Activated naive CD8-positive, alpha-beta T cell treated with anti-CD3 and anti-CD28 coated beads for 36 hours (primary cell): ENCODE measurements at regions not wholly inside any gene's neighbourhood (a gene's known extent, or its start where the extent isn't known, plus 50 kb on each side); places are given as distances from the start of the nearest gene placed in this dataset.

Source experiments
- DNase-seq: peaks from one replicate; pipeline ENCODE4 v3.0.0; 2021
- H3K27ac Mint-ChIP-seq: one replicate; pipeline ENCODE4 v1.8.0; 2022; ENCODE audit warnings: mild to moderate bottlenecking, moderate library complexity, mixed read lengths
- H3K27me3 Mint-ChIP-seq: one replicate; pipeline ENCODE4 v1.8.0; 2022; ENCODE audit warnings: mild to moderate bottlenecking, mixed read lengths
- H3K36me3 Mint-ChIP-seq: one replicate; pipeline ENCODE4 v1.8.0; 2021; ENCODE audit warnings: mild to moderate bottlenecking, mixed read lengths
- H3K4me1 Mint-ChIP-seq: one replicate; pipeline ENCODE4 v1.8.0; 2021; ENCODE audit warnings: mixed read lengths
- H3K4me3 Mint-ChIP-seq: one replicate; pipeline ENCODE4 v1.8.0; 2022; ENCODE audit warnings: mild to moderate bottlenecking, moderate library complexity, mixed read lengths
- H3K9me3 Mint-ChIP-seq: one replicate; pipeline ENCODE4 v1.8.0; 2022; ENCODE audit warnings: mixed read lengths

GRCh38 chr7:94216944-94217461 lies 177.7 kb upstream of the COL1A2 start:
- Mint-ChIP-seq H3K27ac (no peak overlapping the region), H3K4me3 (no peak overlapping the region), H3K4me1 (no peaks in the 10 kb centered on the region), H3K36me3 (no peaks in the 10 kb centered on the region), H3K27me3 (no peaks in the 10 kb centered on the region), H3K9me3 (peaks cover 4% of the 10 kb centered on the region)
- no peak for DNase-seq

- Mint-ChIP-seq H3K4me1 (no peaks in the 10 kb centered on the region), H3K27ac (no peak overlapping the region), H3K4me3 (no peak overlapping the region), H3K9me3 (peaks cover 4% of the 10 kb centered on the region), H3K27me3 (no peaks in the 10 kb centered on the region), H3K36me3 (no peaks in the 10 kb centered on the region)
- DNase-seq, result no peak
These were observed 176.9 kb upstream of the COL1A2 start for GRCh38 chr7:94217766-94218165.

- no peaks in the 10 kb centered on the region for H3K36me3 Mint-ChIP-seq
- no peaks in the 10 kb centered on the region for H3K4me1 Mint-ChIP-seq
- no peak for DNase-seq
- H3K27me3 Mint-ChIP-seq, result no peaks in the 10 kb centered on the region
- no peak overlapping the region for H3K4me3 Mint-ChIP-seq
- peaks cover 4% of the 10 kb centered on the region for H3K9me3 Mint-ChIP-seq
- no peak overlapping the region for H3K27ac Mint-ChIP-seq
These were observed 172.2 kb upstream of the COL1A2 start for GRCh38 chr7:94222516-94222915.

- no peak for DNase-seq
- Mint-ChIP-seq H3K4me1 (no peaks in the 10 kb centered on the region), H3K36me3 (no peaks in the 10 kb centered on the region), H3K9me3 (peaks cover 4% of the 10 kb centered on the region), H3K27ac (no peak overlapping the region), H3K4me3 (no peak overlapping the region), H3K27me3 (no peaks in the 10 kb centered on the region)
These were observed 171.2 kb upstream of the COL1A2 start for GRCh38 chr7:94223375-94224084.

- H3K9me3 Mint-ChIP-seq, result no peaks in the 10 kb centered on the region
- H3K36me3 Mint-ChIP-seq, result no peaks in the 10 kb centered on the region
- H3K4me1 Mint-ChIP-seq, result no peaks in the 10 kb centered on the region
- no peak for DNase-seq
- H3K4me3 Mint-ChIP-seq, result no peak overlapping the region
- no peak overlapping the region for H3K27ac Mint-ChIP-seq
- H3K27me3 Mint-ChIP-seq, result no peaks in the 10 kb centered on the region
These were observed 166.5 kb upstream of the COL1A2 start for GRCh38 chr7:94228223-94228622.

- Mint-ChIP-seq H3K27me3 (no peaks in the 10 kb centered on the region), H3K36me3 (no peaks in the 10 kb centered on the region), H3K27ac (no peak overlapping the region), H3K4me3 (no peak overlapping the region), H3K9me3 (no peaks in the 10 kb centered on the region), H3K4me1 (no peaks in the 10 kb centered on the region)
- DNase-seq, result no peak
These were observed 166.0 kb upstream of the COL1A2 start for GRCh38 chr7:94228678-94229077.

GRCh38 chr7:94231305-94231704 lies 163.4 kb upstream of the COL1A2 start:
- Mint-ChIP-seq H3K4me3 (no peak overlapping the region), H3K36me3 (no peaks in the 10 kb centered on the region), H3K27me3 (peaks cover 3% of the 10 kb centered on the region), H3K9me3 (no peaks in the 10 kb centered on the region), H3K27ac (no peak overlapping the region), H3K4me1 (no peaks in the 10 kb centered on the region)
- DNase-seq, result no peak

- Mint-ChIP-seq H3K9me3 (no peaks in the 10 kb centered on the region), H3K27ac (no peak overlapping the region), H3K36me3 (no peaks in the 10 kb centered on the region), H3K4me3 (no peak overlapping the region), H3K27me3 (peaks cover 3% of the 10 kb centered on the region), H3K4me1 (no peaks in the 10 kb centered on the region)
- no peak for DNase-seq
These were observed 157.7 kb upstream of the COL1A2 start for GRCh38 chr7:94236960-94237359.

GRCh38 chr7:94237417-94237816 lies 157.3 kb upstream of the COL1A2 start:
- no peak for DNase-seq
- no peaks in the 10 kb centered on the region for H3K36me3 Mint-ChIP-seq
- H3K9me3 Mint-ChIP-seq, result no peaks in the 10 kb centered on the region
- no peak overlapping the region for H3K27ac Mint-ChIP-seq
- no peaks in the 10 kb centered on the region for H3K4me1 Mint-ChIP-seq
- H3K4me3 Mint-ChIP-seq, result no peak overlapping the region
- H3K27me3 Mint-ChIP-seq, result peaks cover 3% of the 10 kb centered on the region

- no peak for DNase-seq
- Mint-ChIP-seq H3K4me3 (no peak overlapping the region), H3K36me3 (no peaks in the 10 kb centered on the region), H3K9me3 (no peaks in the 10 kb centered on the region), H3K27me3 (peaks cover 3% of the 10 kb centered on the region), H3K27ac (no peak overlapping the region), H3K4me1 (no peaks in the 10 kb centered on the region)
These were observed 154.9 kb upstream of the COL1A2 start for GRCh38 chr7:94239661-94240234.

GRCh38 chr7:94240902-94241301 lies 153.8 kb upstream of the COL1A2 start:
- no peak overlapping the region for H3K4me3 Mint-ChIP-seq
- H3K9me3 Mint-ChIP-seq, result no peaks in the 10 kb centered on the region
- H3K27me3 Mint-ChIP-seq, result peaks cover 2% of the 10 kb centered on the region
- H3K36me3 Mint-ChIP-seq, result no peaks in the 10 kb centered on the region
- no peak overlapping the region for H3K27ac Mint-ChIP-seq
- no peak for DNase-seq
- H3K4me1 Mint-ChIP-seq, result no peaks in the 10 kb centered on the region

GRCh38 chr7:94241402-94241925 lies 153.2 kb upstream of the COL1A2 start:
- no peaks in the 10 kb centered on the region for H3K27me3 Mint-ChIP-seq
- no peak overlapping the region for H3K27ac Mint-ChIP-seq
- H3K36me3 Mint-ChIP-seq, result no peaks in the 10 kb centered on the region
- DNase-seq, result no peak
- no peaks in the 10 kb centered on the region for H3K9me3 Mint-ChIP-seq
- H3K4me3 Mint-ChIP-seq, result no peak overlapping the region
- H3K4me1 Mint-ChIP-seq, result no peaks in the 10 kb centered on the region

- Mint-ChIP-seq H3K4me3 (no peak overlapping the region), H3K4me1 (no peaks in the 10 kb centered on the region), H3K9me3 (no peaks in the 10 kb centered on the region), H3K27me3 (no peaks in the 10 kb centered on the region), H3K36me3 (no peaks in the 10 kb centered on the region), H3K27ac (no peak overlapping the region)
- DNase-seq, result no peak
These were observed 151.5 kb upstream of the COL1A2 start for GRCh38 chr7:94243066-94243711.

GRCh38 chr7:94244760-94245159 lies 149.9 kb upstream of the COL1A2 start:
- Mint-ChIP-seq H3K27me3 (no peaks in the 10 kb centered on the region), H3K9me3 (no peaks in the 10 kb centered on the region), H3K4me1 (no peaks in the 10 kb centered on the region), H3K27ac (no peak overlapping the region), H3K36me3 (no peaks in the 10 kb centered on the region), H3K4me3 (no peak overlapping the region)
- no peak for DNase-seq

GRCh38 chr7:94245500-94245899 lies 149.2 kb upstream of the COL1A2 start:
- Mint-ChIP-seq H3K4me3 (no peak overlapping the region), H3K9me3 (no peaks in the 10 kb centered on the region), H3K4me1 (no peaks in the 10 kb centered on the region), H3K27ac (no peak overlapping the region), H3K27me3 (no peaks in the 10 kb centered on the region), H3K36me3 (no peaks in the 10 kb centered on the region)
- no peak for DNase-seq
